ENCODE measurements at regions not wholly inside any gene's neighbourhood (a gene's known extent, or its start where the extent isn't known, plus 50 kb on each side); places are given as distances from the start of the nearest gene placed in this dataset.

DNA sequence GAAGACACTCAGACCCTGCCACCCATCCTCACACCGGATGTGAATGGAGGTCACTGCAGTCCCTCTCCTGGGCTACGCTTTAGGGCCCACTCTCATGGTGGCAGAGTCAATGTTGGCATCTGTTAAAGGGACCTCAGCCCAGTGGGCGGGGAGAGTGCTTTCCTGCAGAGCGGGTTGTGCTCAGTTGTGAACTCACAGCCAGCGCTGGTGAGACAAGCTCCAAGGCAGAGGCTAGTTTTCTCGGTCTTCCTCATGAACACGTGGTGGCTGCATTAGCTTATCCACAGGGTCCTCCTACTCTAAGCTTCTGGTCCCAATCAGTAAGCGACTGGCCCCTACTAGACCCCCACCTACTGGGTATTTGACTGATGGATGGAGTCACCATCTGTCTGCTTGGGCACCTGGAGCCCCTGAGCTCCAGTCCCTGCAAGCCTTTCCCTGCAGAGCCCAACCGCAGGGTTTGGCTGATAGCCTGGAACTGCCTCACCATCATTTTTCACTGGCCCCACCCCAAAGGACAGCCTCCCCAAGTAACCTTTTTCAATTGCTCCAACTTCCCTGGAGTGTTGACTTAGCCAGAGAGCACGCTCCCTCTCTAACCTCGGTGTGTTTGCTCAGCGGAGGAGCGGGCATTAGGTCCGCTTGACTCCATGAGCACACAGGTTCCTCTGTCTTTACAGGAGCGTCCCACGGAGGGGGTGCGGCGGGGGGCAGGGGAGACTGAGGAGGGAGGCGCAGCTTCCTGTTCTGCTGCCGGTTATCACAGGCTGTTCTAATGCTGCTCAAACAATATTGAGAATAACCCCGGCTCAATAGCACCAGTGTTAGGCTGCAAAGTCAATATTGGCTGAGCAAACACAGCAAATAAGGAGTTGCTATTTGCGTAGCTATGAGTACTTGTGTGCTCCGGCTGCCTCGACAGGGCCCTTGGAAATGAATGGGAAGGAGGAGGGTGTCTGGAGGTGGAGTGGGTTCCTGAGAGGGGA is 141.7 kb downstream of the RPLP1 start:
- TF ChIP-seq EGR1 (IDR thresholded peaks at IDR 0.05) (no peak), TCF12 (IDR thresholded peaks at IDR 0.05; ENCODE audit: low read depth) (0 out of 2 replicates have a peak, but pooled peaks have one; percentile 21), TAF1 (IDR thresholded peaks at IDR 0.05; ENCODE audit: low read depth) (no peak), YY1 (IDR thresholded peaks at IDR 0.05; ENCODE audit: low read depth) (no peak), NFIC (IDR thresholded peaks at IDR 0.05) (peak; percentile 60), EP300 (IDR thresholded peaks at IDR 0.05; ENCODE audit: borderline replicate concordance) (0 out of 2 replicates have a peak, but pooled peaks have one; percentile 19)

DNA sequence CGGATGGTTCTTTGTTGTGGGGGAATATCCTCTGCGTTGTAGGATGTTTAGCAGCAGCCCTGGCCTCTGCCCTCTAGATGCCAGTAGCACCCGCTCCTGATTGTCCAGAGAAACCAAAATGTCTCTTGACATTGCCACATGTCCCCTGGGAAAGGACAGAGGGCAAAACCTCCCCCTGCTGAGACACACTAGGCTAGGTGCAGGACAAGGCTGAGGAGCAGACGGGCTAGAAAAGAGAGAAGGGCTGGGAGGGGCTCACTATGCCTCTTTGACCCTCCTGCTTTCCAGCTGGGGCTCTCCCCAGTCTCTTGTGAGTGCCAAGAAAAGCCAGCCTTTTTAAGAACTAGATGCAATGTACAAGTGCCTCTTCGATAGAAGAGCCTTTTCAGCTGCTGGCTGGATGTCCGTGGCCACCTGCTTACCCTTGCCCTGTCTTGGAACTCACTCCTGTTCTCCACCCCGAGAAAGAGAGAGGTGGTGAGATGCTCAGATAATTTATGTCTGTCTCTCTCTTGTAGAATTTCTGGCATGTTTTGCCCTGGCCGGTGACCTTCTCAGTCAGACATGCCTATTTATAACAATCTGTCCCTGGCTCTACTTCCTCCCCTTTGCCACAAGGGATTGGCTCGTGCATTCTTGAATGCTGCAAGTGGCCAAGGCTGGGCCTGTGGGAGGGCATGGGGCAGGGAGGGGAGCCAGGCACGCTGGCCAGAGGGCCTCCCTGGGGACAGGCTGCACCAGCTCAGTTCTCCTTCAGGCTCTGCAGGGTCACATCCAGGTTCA is 142.6 kb downstream of the RPLP1 start:
- TF ChIP-seq EP300 (IDR thresholded peaks at IDR 0.05; ENCODE audit: borderline replicate concordance) (peak; percentile 26; the same call in 1 of the 2 replicates), ZBTB7A (IDR thresholded peaks at IDR 0.05; ENCODE audit: low read depth) (no peak), TCF12 (IDR thresholded peaks at IDR 0.05; ENCODE audit: low read depth) (0 out of 2 replicates have a peak, but pooled peaks have one; percentile 13), YY1 (IDR thresholded peaks at IDR 0.05; ENCODE audit: low read depth) (no peak), NFIC (IDR thresholded peaks at IDR 0.05) (peak; percentile 39; the same call in 1 of the 2 replicates), TEAD4 (IDR thresholded peaks at IDR 0.05) (peak; percentile 42; the same call in 1 of the 2 replicates), CREB1 (IDR thresholded peaks at IDR 0.05; ENCODE audit: low read depth) (no peak)
- TF ChIP-seq, protein P1, sequence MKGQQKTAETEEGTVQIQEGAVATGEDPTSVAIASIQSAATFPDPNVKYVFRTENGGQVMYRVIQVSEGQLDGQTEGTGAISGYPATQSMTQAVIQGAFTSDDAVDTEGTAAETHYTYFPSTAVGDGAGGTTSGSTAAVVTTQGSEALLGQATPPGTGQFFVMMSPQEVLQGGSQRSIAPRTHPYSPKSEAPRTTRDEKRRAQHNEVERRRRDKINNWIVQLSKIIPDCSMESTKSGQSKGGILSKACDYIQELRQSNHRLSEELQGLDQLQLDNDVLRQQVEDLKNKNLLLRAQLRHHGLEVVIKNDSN (IDR thresholded peaks at IDR 0.05) = no peak
- TF ChIP-seq, protein P2, sequence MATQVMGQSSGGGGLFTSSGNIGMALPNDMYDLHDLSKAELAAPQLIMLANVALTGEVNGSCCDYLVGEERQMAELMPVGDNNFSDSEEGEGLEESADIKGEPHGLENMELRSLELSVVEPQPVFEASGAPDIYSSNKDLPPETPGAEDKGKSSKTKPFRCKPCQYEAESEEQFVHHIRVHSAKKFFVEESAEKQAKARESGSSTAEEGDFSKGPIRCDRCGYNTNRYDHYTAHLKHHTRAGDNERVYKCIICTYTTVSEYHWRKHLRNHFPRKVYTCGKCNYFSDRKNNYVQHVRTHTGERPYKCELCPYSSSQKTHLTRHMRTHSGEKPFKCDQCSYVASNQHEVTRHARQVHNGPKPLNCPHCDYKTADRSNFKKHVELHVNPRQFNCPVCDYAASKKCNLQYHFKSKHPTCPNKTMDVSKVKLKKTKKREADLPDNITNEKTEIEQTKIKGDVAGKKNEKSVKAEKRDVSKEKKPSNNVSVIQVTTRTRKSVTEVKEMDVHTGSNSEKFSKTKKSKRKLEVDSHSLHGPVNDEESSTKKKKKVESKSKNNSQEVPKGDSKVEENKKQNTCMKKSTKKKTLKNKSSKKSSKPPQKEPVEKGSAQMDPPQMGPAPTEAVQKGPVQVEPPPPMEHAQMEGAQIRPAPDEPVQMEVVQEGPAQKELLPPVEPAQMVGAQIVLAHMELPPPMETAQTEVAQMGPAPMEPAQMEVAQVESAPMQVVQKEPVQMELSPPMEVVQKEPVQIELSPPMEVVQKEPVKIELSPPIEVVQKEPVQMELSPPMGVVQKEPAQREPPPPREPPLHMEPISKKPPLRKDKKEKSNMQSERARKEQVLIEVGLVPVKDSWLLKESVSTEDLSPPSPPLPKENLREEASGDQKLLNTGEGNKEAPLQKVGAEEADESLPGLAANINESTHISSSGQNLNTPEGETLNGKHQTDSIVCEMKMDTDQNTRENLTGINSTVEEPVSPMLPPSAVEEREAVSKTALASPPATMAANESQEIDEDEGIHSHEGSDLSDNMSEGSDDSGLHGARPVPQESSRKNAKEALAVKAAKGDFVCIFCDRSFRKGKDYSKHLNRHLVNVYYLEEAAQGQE (IDR thresholded peaks at IDR 0.05; ENCODE audit: low read depth) = no peak
- TF ChIP-seq, protein P3, sequence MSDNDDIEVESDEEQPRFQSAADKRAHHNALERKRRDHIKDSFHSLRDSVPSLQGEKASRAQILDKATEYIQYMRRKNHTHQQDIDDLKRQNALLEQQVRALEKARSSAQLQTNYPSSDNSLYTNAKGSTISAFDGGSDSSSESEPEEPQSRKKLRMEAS (IDR thresholded peaks at IDR 0.05) = peak; percentile 38; the same call in 1 of the 2 replicates

DNA sequence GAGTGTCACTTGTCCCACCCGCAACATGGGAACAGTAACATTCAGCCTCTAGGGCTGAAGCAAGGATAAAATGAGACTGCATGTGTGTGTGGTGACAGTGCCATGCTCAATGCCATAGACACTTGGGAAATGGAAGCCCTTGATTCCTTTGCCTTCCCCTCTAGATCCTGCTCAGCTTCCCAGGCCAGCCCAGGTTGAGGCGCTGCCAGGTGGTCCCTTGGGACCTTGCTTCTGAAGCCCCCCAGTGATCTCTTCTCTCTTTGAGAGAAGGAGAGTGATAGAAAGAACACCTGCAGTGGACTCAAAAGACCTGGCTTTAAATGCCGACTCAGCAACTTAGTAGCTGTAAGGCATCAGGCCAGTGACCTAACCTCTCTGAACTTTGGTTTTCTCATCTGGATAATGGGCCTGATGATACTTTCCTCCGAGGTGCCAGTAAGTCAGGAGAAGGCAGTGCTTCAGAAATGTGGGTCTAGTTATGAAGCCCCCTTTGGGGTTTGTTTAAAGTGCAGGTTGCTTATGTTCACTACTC is 144.5 kb downstream of the RPLP1 start:
- no peak for TF ChIP-seq CEBPB (IDR thresholded peaks at IDR 0.05)
- no peak for TF ChIP-seq ZBTB7A (IDR thresholded peaks at IDR 0.05; ENCODE audit: low read depth)
- no peak for TF ChIP-seq NFIC (IDR thresholded peaks at IDR 0.05)
- no peak for TF ChIP-seq TAF1 (IDR thresholded peaks at IDR 0.05; ENCODE audit: low read depth)
- no peak for TF ChIP-seq EGR1 (IDR thresholded peaks at IDR 0.05)
- TF ChIP-seq, protein P2 (IDR thresholded peaks at IDR 0.05; ENCODE audit: low read depth) = no peak
- TF ChIP-seq, protein P1 (IDR thresholded peaks at IDR 0.05) = no peak
- no peak for TF ChIP-seq FOXM1 (IDR thresholded peaks at IDR 0.05; ENCODE audit: borderline replicate concordance, low read depth)
- no peak for TF ChIP-seq RAD21 (IDR thresholded peaks at IDR 0.05; ENCODE audit: low read depth)
- no peak for TF ChIP-seq TEAD4 (IDR thresholded peaks at IDR 0.05)
- TF ChIP-seq YY1 (IDR thresholded peaks at IDR 0.05; ENCODE audit: low read depth) = no peak
- TF ChIP-seq, protein P3 (IDR thresholded peaks at IDR 0.05) = no peak

DNA sequence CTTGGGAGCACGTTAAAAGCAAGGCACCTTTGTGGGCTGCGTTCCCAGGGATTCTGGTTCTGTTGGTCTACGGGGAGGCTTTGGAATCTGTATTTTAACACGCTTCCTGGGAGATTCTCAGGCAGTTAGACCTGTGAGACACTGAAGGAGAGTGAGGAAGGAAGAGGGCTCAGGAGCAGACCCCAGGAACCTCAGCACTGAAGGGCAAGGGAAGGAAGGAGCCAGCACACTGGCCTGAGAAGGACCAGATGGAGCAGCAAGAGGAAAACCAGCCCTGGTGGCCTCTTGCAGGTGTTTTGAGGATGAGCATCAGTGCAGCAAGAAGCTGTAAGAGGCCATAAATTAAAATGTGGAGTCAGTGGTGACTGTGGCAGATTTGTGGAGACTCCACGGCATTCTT is 146.7 kb downstream of the RPLP1 start:
- no peak for TF ChIP-seq TEAD4 (IDR thresholded peaks at IDR 0.05)
- no peak for TF ChIP-seq NFIC (IDR thresholded peaks at IDR 0.05)
- TF ChIP-seq CREB1 (IDR thresholded peaks at IDR 0.05; ENCODE audit: low read depth) = no peak
- no peak for TF ChIP-seq FOXM1 (IDR thresholded peaks at IDR 0.05; ENCODE audit: borderline replicate concordance, low read depth)
- no peak for TF ChIP-seq EGR1 (IDR thresholded peaks at IDR 0.05)
- TF ChIP-seq, protein P2 (IDR thresholded peaks at IDR 0.05; ENCODE audit: low read depth) = no peak
- TF ChIP-seq, protein P3 (IDR thresholded peaks at IDR 0.05) = no peak
- no peak for TF ChIP-seq YY1 (IDR thresholded peaks at IDR 0.05; ENCODE audit: low read depth)
- no peak for TF ChIP-seq RAD21 (IDR thresholded peaks at IDR 0.05; ENCODE audit: low read depth)
- TF ChIP-seq TAF1 (IDR thresholded peaks at IDR 0.05; ENCODE audit: low read depth) = no peak
- TF ChIP-seq CEBPB (IDR thresholded peaks at IDR 0.05) = no peak
- TF ChIP-seq TCF12 (IDR thresholded peaks at IDR 0.05; ENCODE audit: low read depth) = no peak

All from Ishikawa (cell line).